Fibroblast of the aortic adventitia (primary cell): ENCODE measurements at regions not wholly inside any gene's neighbourhood (a gene's known extent, or its start where the extent isn't known, plus 50 kb on each side); places are given as distances from the start of the nearest gene placed in this dataset.
A peak's percentile ranks its signal among the peaks of the same experiment; 100 is the strongest.

Source experiments
- DNase-seq: peaks from one replicate; pipeline ENCODE4 v3.0.0-alpha.2; 2010; ENCODE audit warnings: low read depth
- H3K4me3 ChIP-seq: 2 replicates; pipeline ENCODE4 v1.5.1; 2011; ENCODE audit warnings: low read depth, mild to moderate bottlenecking, control low read depth, low read length, moderate library complexity
- CTCF ChIP-seq: IDR thresholded peaks from 2 replicates; pipeline ENCODE4 v1.5.1; 2011; ENCODE audit warnings: mild to moderate bottlenecking, low read length, control low read depth, inconsistent platforms; ENCODE audit not compliant: insufficient read depth

GRCh38 chr18:75927791-75928190, 500.3 kb upstream of the SMIM21 start:
- H3K4me3 ChIP-seq: no peak overlapping the region
- no peak for DNase-seq
- no peak for TF ChIP-seq CTCF

- no peak overlapping the region for H3K4me3 ChIP-seq
These were observed 499.3 kb upstream of the SMIM21 start for GRCh38 chr18:75926811-75927210.

GRCh38 chr18:75923169-75923568, 495.7 kb upstream of the SMIM21 start:
- no peak for TF ChIP-seq CTCF
- DNase-seq: peak; percentile 49
- no peak overlapping the region for H3K4me3 ChIP-seq

More at GRCh38 chr18:75926811-75927210, 499.3 kb upstream of the SMIM21 start:
- TF ChIP-seq CTCF: no peak
- no peak for DNase-seq

- H3K4me3 ChIP-seq: no peak overlapping the region
- no peak for DNase-seq
- no peak for TF ChIP-seq CTCF
These were observed 489.1 kb upstream of the SMIM21 start for GRCh38 chr18:75916624-75916982.

- H3K4me3 ChIP-seq: no peak overlapping the region
- TF ChIP-seq CTCF: no peak
- DNase-seq: no peak
These were observed 488.6 kb upstream of the SMIM21 start for GRCh38 chr18:75915941-75916623.

GRCh38 chr18:75912829-75913228, 485.3 kb upstream of the SMIM21 start:
- TF ChIP-seq CTCF: no peak
- no peak overlapping the region for H3K4me3 ChIP-seq
- DNase-seq: no peak

GRCh38 chr18:75904416-75904815, 476.9 kb upstream of the SMIM21 start:
- no peak for TF ChIP-seq CTCF
- no peak for DNase-seq
- no peak overlapping the region for H3K4me3 ChIP-seq
